ENCODE measurements at regions not wholly inside any gene's neighbourhood (a gene's known extent, or its start where the extent isn't known, plus 50 kb on each side); places are given as distances from the start of the nearest gene placed in this dataset.

GRCh38 chr16:35543486-35543885 lies 2084.1 kb downstream of the TP53TG3F start:
- no peaks in the 10 kb centered on the region for H3K9me3 ChIP-seq (ENCODE audit: control insufficient read depth, insufficient read depth, low read depth, low read length)

More at GRCh38 chr16:35543486-35543885, 2084.1 kb downstream of the TP53TG3F start:
- no peak overlapping the region for H3K27ac ChIP-seq (ENCODE audit: extremely low read depth, low read depth, low read length)
- no peak overlapping the region for H3K4me3 ChIP-seq (ENCODE audit: low read depth, low read length)
- TF ChIP-seq ZNF792 (tag by site-specific recombination; IDR thresholded peaks at IDR 0.05) (no peak), SCRT1 (tag by site-specific recombination; IDR thresholded peaks at IDR 0.05; ENCODE audit: borderline replicate concordance) (no peak), ZNF623 (tag by site-specific recombination; IDR thresholded peaks at IDR 0.05) (no peak), BCL11A (tag by site-specific recombination; IDR thresholded peaks at IDR 0.05; ENCODE audit: low read depth) (no peak), ZNF449 (tag by site-specific recombination; IDR thresholded peaks at IDR 0.05) (no peak), ZBTB44 (tag by site-specific recombination; IDR thresholded peaks at IDR 0.05) (no peak), KLF7 (tag by site-specific recombination; IDR thresholded peaks at IDR 0.05; ENCODE audit: borderline replicate concordance) (no peak), ZBTB20 (tag by site-specific recombination; IDR thresholded peaks at IDR 0.05) (no peak), ZNF571 (tag by site-specific recombination; IDR thresholded peaks at IDR 0.05) (no peak), HOXC10 (CRISPR knock-in tag; IDR thresholded peaks at IDR 0.05) (no peak), ZNF202 (tag by site-specific recombination; IDR thresholded peaks at IDR 0.05; ENCODE audit: borderline replicate concordance) (no peak), ZBTB17 (tag by site-specific recombination; IDR thresholded peaks at IDR 0.05) (no peak), ZFP3 (tag by site-specific recombination; IDR thresholded peaks at IDR 0.05; ENCODE audit: low read depth) (no peak), ZNF341 (tag by site-specific recombination; IDR thresholded peaks at IDR 0.05; ENCODE audit: low read depth) (no peak), ZNF513 (tag by site-specific recombination; IDR thresholded peaks at IDR 0.05) (no peak), PRDM1 (tag by site-specific recombination; IDR thresholded peaks at IDR 0.05) (no peak), ZNF26 (tag by site-specific recombination; IDR thresholded peaks at IDR 0.05) (no peak), ZBTB49 (tag by site-specific recombination; IDR thresholded peaks at IDR 0.05; ENCODE audit: low read depth) (no peak), ZNF488 (tag by site-specific recombination; IDR thresholded peaks at IDR 0.05) (no peak)
- POLR2A ChIA-PET: no interaction called here
- CTCF ChIA-PET: no interaction called here
- H3K36me3 ChIP-seq (ENCODE audit: control insufficient read depth in 2 of 2, insufficient read depth in 1 of 2, low read length in 2 of 2): no peaks in the 10 kb centered on the region
- no peaks in the 10 kb centered on the region for H3K4me1 ChIP-seq (ENCODE audit: control insufficient read depth, insufficient read depth, low read length)
